OCI-LY1 (cell line): ENCODE measurements at regions not wholly inside any gene's neighbourhood (a gene's known extent, or its start where the extent isn't known, plus 50 kb on each side); places are given as distances from the start of the nearest gene placed in this dataset.

Experiments used
- EZH2 ChIP-seq: fragments of 200-600 bp; sonication (generic), shearing (Covaris generic); IDR thresholded peaks from 2 replicates; pipeline ENCODE4 v1.8.0; 2017; ENCODE audit warnings: borderline replicate concordance, mixed run types, mild to moderate bottlenecking, antibody characterized with exemption, low read length, moderate library complexity, mixed read lengths
- TF ChIP-seq, protein P1 (sequence below): fragments of 200-600 bp; sonication (generic), shearing (Covaris generic); IDR thresholded peaks from 2 replicates; pipeline ENCODE4 v1.5.1; 2017; ENCODE audit warnings: mild to moderate bottlenecking, antibody characterized with exemption, low read length, moderate library complexity, mixed read lengths

DNA sequence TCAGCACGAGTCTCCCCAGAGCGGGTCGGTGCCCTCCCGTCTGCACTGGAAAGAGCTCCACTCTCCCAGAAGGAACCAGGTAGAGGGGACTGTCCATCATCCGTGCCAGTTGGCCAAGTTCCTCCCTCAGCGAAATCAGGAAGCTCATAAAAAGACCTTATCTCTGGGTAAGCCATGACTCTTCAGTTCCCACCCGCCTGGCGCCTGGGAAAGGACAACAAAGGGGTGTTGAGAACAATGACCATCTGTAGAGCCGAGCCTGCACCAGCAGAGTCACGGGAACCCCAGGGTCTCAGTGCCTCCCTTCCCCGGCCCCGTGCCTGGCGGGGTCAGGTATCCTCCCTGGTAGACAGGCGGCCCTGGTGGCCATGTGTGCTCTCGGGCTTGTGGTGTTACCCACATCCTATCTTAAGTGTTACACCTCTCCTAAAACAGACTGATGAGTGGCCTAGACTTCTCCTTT lies 190.7 kb downstream of the AXIN2 start:
- TF ChIP-seq, protein P1, sequence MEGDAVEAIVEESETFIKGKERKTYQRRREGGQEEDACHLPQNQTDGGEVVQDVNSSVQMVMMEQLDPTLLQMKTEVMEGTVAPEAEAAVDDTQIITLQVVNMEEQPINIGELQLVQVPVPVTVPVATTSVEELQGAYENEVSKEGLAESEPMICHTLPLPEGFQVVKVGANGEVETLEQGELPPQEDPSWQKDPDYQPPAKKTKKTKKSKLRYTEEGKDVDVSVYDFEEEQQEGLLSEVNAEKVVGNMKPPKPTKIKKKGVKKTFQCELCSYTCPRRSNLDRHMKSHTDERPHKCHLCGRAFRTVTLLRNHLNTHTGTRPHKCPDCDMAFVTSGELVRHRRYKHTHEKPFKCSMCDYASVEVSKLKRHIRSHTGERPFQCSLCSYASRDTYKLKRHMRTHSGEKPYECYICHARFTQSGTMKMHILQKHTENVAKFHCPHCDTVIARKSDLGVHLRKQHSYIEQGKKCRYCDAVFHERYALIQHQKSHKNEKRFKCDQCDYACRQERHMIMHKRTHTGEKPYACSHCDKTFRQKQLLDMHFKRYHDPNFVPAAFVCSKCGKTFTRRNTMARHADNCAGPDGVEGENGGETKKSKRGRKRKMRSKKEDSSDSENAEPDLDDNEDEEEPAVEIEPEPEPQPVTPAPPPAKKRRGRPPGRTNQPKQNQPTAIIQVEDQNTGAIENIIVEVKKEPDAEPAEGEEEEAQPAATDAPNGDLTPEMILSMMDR, result no peak
- TF ChIP-seq EZH2, result no peak
